GM19043 (cell line): ENCODE measurements at regions not wholly inside any gene's neighbourhood (a gene's known extent, or its start where the extent isn't known, plus 50 kb on each side); places are given as distances from the start of the nearest gene placed in this dataset.

Source experiments
- ATAC-seq: cut with Tn5 transposase; IDR thresholded peaks from one replicate; pipeline ENCODE4 v1.9.1; 2021; ENCODE audit warnings: low read depth; ENCODE audit not compliant: unreplicated experiment

GRCh38 chr4:96164814-96165351, 325.0 kb downstream of the PDHA2 start:
- ATAC-seq = no peak

- ATAC-seq = no peak
These were observed 326.9 kb downstream of the PDHA2 start for GRCh38 chr4:96166806-96167205.

DNA sequence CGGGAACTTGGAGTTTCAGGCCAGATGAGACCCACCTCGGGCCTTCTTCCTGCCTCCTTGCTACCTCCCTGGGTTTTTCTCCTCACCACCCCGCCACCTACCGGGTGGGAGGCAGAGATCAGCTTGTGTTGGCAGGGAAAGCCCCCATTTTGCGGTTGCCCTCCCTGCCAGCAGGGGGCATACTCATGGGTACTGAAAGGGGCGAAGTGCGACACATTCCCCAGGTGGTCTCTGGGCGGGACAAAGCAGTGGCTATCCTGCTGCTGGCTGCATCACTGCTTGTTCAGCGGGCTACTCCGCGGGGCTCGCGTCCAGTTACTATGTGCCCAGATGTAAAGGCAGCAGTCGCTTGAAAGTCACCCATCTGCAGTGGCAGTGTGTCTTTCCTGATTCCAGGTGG, 330.3 kb downstream of the PDHA2 start:
- ATAC-seq = no peak

DNA sequence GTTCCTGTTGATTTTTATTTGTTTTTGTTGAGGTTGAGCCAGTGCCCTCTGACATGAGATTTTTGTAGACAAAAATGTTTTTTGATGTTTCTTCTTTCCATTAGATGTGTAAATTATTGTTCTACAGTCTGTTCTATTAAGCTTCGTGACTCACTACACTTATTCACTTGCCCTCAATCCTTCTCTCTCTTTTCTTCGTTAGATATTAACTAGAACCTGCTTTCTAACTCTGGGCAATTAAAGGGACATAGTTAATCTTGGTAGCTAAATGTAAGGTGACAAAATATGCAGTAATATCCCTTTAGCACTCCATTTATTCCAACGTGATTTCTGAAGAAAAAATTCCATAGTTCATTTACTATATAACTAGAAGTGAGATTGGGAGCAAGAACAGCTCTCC, 333.9 kb downstream of the PDHA2 start:
- ATAC-seq = no peak

DNA sequence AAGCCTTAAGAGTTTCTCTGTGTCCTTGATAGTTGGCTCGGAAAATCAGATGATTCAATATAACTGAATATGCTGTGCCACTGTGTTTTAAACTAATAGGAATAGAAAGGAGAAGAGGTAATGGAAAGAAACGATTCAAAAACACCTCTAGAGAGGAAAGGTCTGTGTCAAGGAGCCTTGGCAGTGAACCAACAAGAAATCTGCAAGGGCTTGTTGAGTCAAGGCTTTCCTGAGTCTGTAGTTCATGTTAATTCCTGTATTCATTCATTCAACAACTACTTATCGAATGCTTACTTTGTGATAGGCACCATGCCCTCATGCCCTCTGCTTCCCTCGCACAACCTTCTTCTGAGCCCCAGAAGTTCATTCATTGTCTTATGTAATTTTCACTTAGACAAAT, 336.0 kb downstream of the PDHA2 start:
- no peak for ATAC-seq

DNA sequence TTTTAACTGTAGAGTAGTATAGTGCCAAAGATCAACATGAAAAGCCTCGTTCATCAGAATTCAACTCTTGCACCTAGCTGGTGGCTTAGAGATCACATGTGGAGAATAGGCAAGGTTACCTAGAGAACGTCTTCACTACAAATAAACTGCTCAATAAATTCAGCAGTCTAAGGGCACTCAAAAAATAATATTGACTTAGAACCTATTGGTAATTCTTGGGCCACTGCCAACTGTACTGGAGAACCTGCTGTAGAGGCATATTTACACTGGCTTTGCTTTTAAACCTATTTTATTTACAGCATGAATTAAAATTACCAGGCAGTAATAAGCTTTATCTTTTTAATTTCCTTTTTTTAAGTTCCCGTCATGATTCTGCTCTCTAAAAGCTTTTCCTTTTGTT, 343.7 kb downstream of the PDHA2 start:
- ATAC-seq = no peak

GRCh38 chr4:96186593-96186992, 346.7 kb downstream of the PDHA2 start:
- no peak for ATAC-seq

- no peak for ATAC-seq
These were observed 349.9 kb downstream of the PDHA2 start for GRCh38 chr4:96189761-96190160.

- ATAC-seq = no peak
These were observed 353.2 kb downstream of the PDHA2 start for GRCh38 chr4:96193061-96193460.

DNA sequence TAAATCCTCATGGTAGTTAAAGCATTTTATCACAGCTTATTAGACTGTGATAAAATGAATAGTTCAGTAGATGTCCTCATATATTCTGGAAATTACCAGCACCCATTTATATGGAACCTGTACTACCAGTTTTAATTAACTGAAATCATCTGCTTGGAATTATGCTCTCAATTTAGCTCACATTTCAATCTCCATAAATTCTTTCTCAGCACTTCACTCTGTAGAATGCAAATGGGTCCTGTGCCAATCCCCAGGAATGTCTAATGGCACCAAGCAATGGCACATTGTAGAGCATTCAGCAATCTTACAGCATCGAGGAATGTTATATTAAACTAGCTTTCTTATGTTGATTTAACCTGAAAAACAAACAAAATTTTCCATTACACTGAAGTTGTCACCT, 355.1 kb downstream of the PDHA2 start:
- ATAC-seq = no peak

- ATAC-seq = no peak
These were observed 365.4 kb downstream of the PDHA2 start for GRCh38 chr4:96205143-96205936.

DNA sequence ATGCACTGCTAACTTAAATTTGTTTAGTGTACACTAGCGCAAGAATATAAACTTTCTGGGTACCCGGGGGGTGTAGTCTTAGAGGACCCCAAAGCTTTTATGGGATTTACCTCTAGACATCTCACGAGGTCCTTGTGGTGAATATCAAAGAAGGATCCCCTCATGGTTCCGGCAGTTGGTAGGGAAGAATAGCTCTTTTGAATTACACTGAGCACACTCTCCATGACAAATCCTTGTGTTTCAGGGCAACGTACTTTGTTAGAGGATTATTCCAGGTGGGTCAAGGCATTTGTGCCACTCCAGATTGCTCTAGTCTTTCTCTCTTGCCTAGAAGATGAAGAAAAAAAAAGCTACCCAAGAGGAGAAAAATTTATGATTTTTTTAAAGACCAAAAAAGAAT, 387.6 kb downstream of the PDHA2 start:
- ATAC-seq = no peak

- ATAC-seq = no peak
These were observed 388.6 kb downstream of the PDHA2 start for GRCh38 chr4:96228463-96228862.

DNA sequence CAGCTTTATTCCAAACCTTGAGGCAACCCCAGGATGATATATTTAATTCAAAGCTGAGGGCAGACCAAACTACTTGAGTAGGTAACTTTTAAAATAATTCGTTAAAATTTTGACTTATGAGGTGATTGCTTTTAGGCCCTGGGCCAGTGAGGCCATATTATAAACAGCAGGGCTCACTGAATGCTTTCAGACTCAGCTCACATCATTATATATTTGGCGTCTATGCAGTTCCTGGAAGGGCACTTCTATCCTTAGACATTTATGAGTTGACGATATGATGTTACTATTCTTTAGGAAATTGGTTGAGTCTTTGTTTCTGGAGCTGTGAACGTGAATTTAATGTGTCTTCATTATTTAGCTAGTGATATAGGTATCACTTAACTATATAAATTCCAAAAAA, 400.1 kb downstream of the PDHA2 start:
- no peak for ATAC-seq

DNA sequence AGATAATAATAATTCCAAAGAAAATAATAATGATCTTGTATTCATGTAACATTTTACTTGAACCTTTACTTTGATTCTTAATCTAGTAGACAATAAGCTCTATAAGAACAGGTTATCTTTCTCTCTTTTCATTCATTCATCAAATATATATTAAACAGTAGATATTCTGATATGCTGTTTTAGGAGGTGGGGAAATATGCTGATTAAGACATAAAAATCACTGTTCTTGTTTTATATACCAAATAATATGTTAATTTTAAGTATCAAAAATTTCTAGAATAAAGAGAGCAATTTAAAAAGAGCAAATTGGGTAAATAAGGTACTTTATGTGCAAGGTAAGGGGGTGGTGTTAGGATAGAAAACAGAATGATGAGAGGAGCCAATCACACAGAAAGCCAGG, 401.9 kb downstream of the PDHA2 start:
- ATAC-seq = no peak

DNA sequence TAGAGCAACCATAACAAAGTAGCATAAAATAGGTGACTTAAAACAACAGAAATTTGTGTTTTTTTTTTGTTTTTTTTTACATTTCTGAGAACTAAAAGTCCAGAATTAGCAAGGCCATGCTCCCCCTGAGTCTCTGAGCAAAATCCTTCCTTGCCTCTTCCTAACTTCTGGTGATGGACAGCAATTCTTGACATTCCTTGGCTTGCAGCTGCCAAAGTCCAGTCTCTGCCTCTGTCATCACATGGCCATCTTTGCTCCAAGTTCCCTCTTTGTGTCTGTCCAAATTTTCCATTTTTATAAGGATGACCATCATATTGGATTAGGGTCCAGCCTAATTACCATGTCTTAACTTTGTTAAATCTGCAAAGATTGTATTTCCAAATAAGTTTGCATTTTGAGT, 407.2 kb downstream of the PDHA2 start:
- ATAC-seq = no peak

GRCh38 chr4:96248225-96248624, 408.3 kb downstream of the PDHA2 start:
- ATAC-seq = no peak

GRCh38 chr4:96260064-96260682, 420.3 kb downstream of the PDHA2 start:
- no peak for ATAC-seq

- no peak for ATAC-seq
These were observed 422.2 kb downstream of the PDHA2 start for GRCh38 chr4:96262057-96262456.

DNA sequence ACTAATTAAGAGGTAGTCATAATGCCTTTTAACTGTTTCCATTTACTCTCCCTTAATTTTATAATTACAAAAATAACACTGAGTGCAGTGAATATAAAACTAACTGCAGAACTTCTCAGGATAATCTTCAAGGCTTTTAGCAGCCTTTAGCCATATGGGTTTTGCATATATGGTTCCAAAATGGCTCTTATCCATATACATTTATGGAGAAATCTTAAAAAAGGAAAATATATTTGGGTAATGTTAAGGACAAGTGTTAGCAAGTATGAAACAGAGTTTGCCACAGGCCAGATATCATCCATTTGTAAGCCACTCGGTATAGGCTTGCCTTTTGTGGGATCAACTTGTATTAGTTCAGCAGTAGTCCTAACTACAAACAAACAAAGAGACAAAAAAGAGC, 423.4 kb downstream of the PDHA2 start:
- no peak for ATAC-seq

- no peak for ATAC-seq
These were observed 425.1 kb downstream of the PDHA2 start for GRCh38 chr4:96264941-96265463.

- no peak for ATAC-seq
These were observed 453.9 kb downstream of the PDHA2 start for GRCh38 chr4:96293806-96294205.
